HCT116 (cell line): ENCODE measurements at regions not wholly inside any gene's neighbourhood (a gene's known extent, or its start where the extent isn't known, plus 50 kb on each side); places are given as distances from the start of the nearest gene placed in this dataset.

Source experiments
- ATAC-seq: fragments of 200-7000 bp; cut with Tn5 transposase; 2 replicates; pipeline ENCODE4 v1.9.1; 2020; ENCODE audit warnings: mild to moderate bottlenecking, moderate library complexity
- BruUV-seq: library from RNA; stranded (reverse); fragments of 400-500 nt; replicated peaks from 2 replicates; lab custom pipeline; 2021; lab: Mats Ljungman, UMichigan
- CTCF ChIA-PET: fragments of 300-600 bp; sonication (Branson Sonifier 250); formaldehyde crosslinking; loops from one replicate; lab custom pipeline; 2021; ENCODE audit warnings: antibody characterized with exemption; lab: Charles Lee
- POLR2A ChIA-PET: fragments of 300-600, 350-600 bp; sonication (Branson Sonifier 250); formaldehyde crosslinking; loops from one replicate; lab custom pipeline; 2021; ENCODE audit warnings: antibody characterized with exemption; lab: Charles Lee
- RAD21 ChIA-PET, 2 experiments: fragments of 300-600 bp; sonication (Branson Sonifier 250); formaldehyde crosslinking; loops; one replicate each; lab custom pipeline; 2023; ENCODE audit warnings: low total read pairs in 2 of 2; ENCODE audit not compliant: uncharacterized antibody in 2 of 2, unreplicated experiment in 2 of 2, low non-redundant PET in 1 of 2; lab: Charles Lee
- DNase-seq: peaks from one replicate; pipeline ENCODE4 v3.0.0-alpha.2; 2010; ENCODE audit warnings: low read depth, low spot score
- H2AFZ ChIP-seq: fragments of 200-600 bp; shearing (Covaris generic), sonication (generic); 2 replicates; pipeline ENCODE4 v1.6.1; 2017; ENCODE audit warnings: low read depth, mixed run types, mixed read lengths, antibody characterized with exemption, low read length; ENCODE audit not compliant: poor library complexity, severe bottlenecking
- H3K27ac ChIP-seq: 2 replicates; pipeline ENCODE4 v1.5.1; 2012; ENCODE audit warnings: low read depth, low read length
- H3K27me3 ChIP-seq: fragments of 200-600 bp; sonication (generic); 2 replicates; pipeline ENCODE4 v1.6.1; 2016; ENCODE audit warnings: mixed run types, low read length, mixed read lengths; ENCODE audit not compliant: insufficient read depth
- H3K36me3 ChIP-seq, 2 experiments: fragments of 200-500 bp in 1 of 2; fragments of 200-600 bp in 1 of 2; sonication (Bioruptor generic) in 1 of 2; sonication (generic) in 1 of 2; 2 replicates each; pipeline versions ENCODE4 v1.5.1 to v1.6.1; 2014 to 2016; ENCODE audit warnings: low read length in 2 of 2, inconsistent platforms in 1 of 2, mixed read lengths in 1 of 2, mixed run types in 1 of 2; ENCODE audit not compliant: insufficient read depth in 2 of 2, control insufficient read depth in 1 of 2
- H3K4me1 ChIP-seq, 2 experiments: fragments of 200-600 bp in 1 of 2; sonication (generic) in 1 of 2; 2 replicates each; pipeline versions ENCODE4 v1.5.1 to v1.6.1; 2012 to 2017; ENCODE audit warnings: low read length in 2 of 2, inconsistent platforms in 1 of 2, mild to moderate bottlenecking in 1 of 2, mixed read lengths in 1 of 2, mixed run types in 1 of 2, moderate library complexity in 1 of 2; ENCODE audit not compliant: insufficient read depth in 2 of 2, control insufficient read depth in 1 of 2
- H3K4me2 ChIP-seq: fragments of 200-600 bp; sonication (generic); 2 replicates; pipeline ENCODE4 v1.6.1; 2017; ENCODE audit warnings: mixed run types, low read length, mixed read lengths
- H3K4me3 ChIP-seq, 2 experiments: fragments of 200-600 bp in 1 of 2; sonication (generic) in 1 of 2; replicated peaks in 1 of 2; 2 replicates each; pipeline ENCODE4 v1.5.1; 2011 to 2016; ENCODE audit warnings: low read length in 2 of 2, control low read depth in 1 of 2, low read depth in 1 of 2, mild to moderate bottlenecking in 1 of 2, mixed read lengths in 1 of 2, mixed run types in 1 of 2
- H3K79me2 ChIP-seq: fragments of 200-600 bp; sonication (generic); 2 replicates; pipeline ENCODE4 v1.6.1; 2017; ENCODE audit warnings: mild to moderate bottlenecking, mixed run types, low read length, moderate library complexity, mixed read lengths; ENCODE audit not compliant: insufficient read depth
- H3K9ac ChIP-seq: fragments of 200-600 bp; sonication (generic); 2 replicates; pipeline ENCODE4 v1.6.1; 2016; ENCODE audit warnings: low read length, mixed read lengths
- H3K9me2 ChIP-seq: fragments of 200-600 bp; sonication (generic), shearing (Covaris generic); 2 replicates; pipeline ENCODE4 v1.6.1; 2017; ENCODE audit warnings: mixed run types, mild to moderate bottlenecking, moderate library complexity; ENCODE audit not compliant: insufficient read depth
- H3K9me3 ChIP-seq, 2 experiments: fragments of 200-500 bp in 1 of 2; fragments of 200-600 bp in 1 of 2; sonication (Bioruptor generic) in 1 of 2; sonication (generic) in 1 of 2; 2 replicates each; pipeline ENCODE4 v1.6.1; 2014 to 2017; ENCODE audit warnings: low read length in 2 of 2, mixed read lengths in 2 of 2, inconsistent platforms in 1 of 2, low read depth in 1 of 2, mild to moderate bottlenecking in 1 of 2, mixed run types in 1 of 2, moderate library complexity in 1 of 2; ENCODE audit not compliant: control insufficient read depth in 1 of 2, insufficient read depth in 1 of 2
- H4K20me1 ChIP-seq: fragments of 200-600 bp; sonication (generic), shearing (Covaris generic); 2 replicates; pipeline ENCODE4 v1.6.1; 2017; ENCODE audit warnings: mixed run types, mild to moderate bottlenecking, moderate library complexity; ENCODE audit not compliant: insufficient read depth
- ATF3 ChIP-seq: IDR thresholded peaks from 2 replicates; pipeline ENCODE4 v1.6.1; 2012
- CBX3 ChIP-seq: IDR thresholded peaks from 2 replicates; pipeline ENCODE4 v1.6.1; 2012; ENCODE audit warnings: low read depth
- CEBPB ChIP-seq: IDR thresholded peaks from 2 replicates; pipeline ENCODE4 v1.6.1; 2012; ENCODE audit warnings: low read depth
- EZH2phosphoT487 ChIP-seq: fragments of 200-600 bp; IDR thresholded peaks from 2 replicates; pipeline ENCODE4 v1.6.1; 2018; ENCODE audit warnings: antibody characterized with exemption, borderline replicate concordance
- JUND ChIP-seq: IDR thresholded peaks from 2 replicates; pipeline ENCODE4 v1.6.1; 2012
- POLR2A ChIP-seq: IDR thresholded peaks from 2 replicates; pipeline ENCODE4 v1.7.0; 2011; ENCODE audit warnings: borderline replicate concordance; ENCODE audit not compliant: insufficient read depth, insufficient read length; ENCODE audit errors: extremely low read depth
- POLR2AphosphoS5 ChIP-seq: IDR thresholded peaks from 2 replicates; pipeline ENCODE4 v1.6.1; 2011; ENCODE audit warnings: mild to moderate bottlenecking, low read depth, low read length, moderate library complexity
- RAD21 ChIP-seq: IDR thresholded peaks from 2 replicates; pipeline ENCODE4 v1.6.1; 2012; ENCODE audit warnings: low read depth, mild to moderate bottlenecking
- SIN3A ChIP-seq: IDR thresholded peaks from 2 replicates; pipeline ENCODE4 v1.6.1; 2012; ENCODE audit warnings: low read depth
- SRF ChIP-seq: IDR thresholded peaks from 2 replicates; pipeline ENCODE4 v1.6.1; 2012; ENCODE audit warnings: low read depth
- TCF7L2 ChIP-seq: IDR thresholded peaks from 2 replicates; pipeline ENCODE4 v1.7.0; 2011; ENCODE audit warnings: borderline replicate concordance, inconsistent platforms; ENCODE audit not compliant: insufficient read depth, insufficient read length; ENCODE audit errors: extremely low read depth
- ZBTB33 ChIP-seq: IDR thresholded peaks from 2 replicates; pipeline ENCODE4 v1.6.1; 2011; ENCODE audit warnings: mild to moderate bottlenecking, low read length, moderate library complexity; ENCODE audit not compliant: insufficient replicate concordance; ENCODE audit errors: extremely low read depth
- intact Hi-C: fragments of 100-400 bp; cut with micrococcal nuclease; formaldehyde crosslinking; loops from 2 replicates; pipeline ENCODE4 v1.10.0; 2022

GRCh38 chr18:26617151-26617554 lies 68.8 kb upstream of the KCTD1 start:
- Histone ChIP-seq H3K36me3 (no peaks in the 10 kb centered on the region), H3K9me2 (no peaks in the 10 kb centered on the region), H4K20me1 (no peaks in the 10 kb centered on the region), H3K9ac (no peak overlapping the region), H2AFZ (peak overlapping the region; percentile 50), H3K27ac (no peak overlapping the region), H3K4me2 (peak overlapping the region; percentile 48), H3K9me3 (no peaks in the 10 kb centered on the region), H3K79me2 (no peaks in the 10 kb centered on the region), H3K4me1 (peaks cover 7 to 27% of the 10 kb centered on the region in 2 experiments; a peak in 3 of 4 replicates), H3K4me3 (no peak overlapping the region), H3K27me3 (no peaks in the 10 kb centered on the region)
- POLR2A ChIA-PET: interaction anchor here (0.8 kb wide), 1 partner anchor 136 kb away, joined by 3 read pairs; no protein-coding TSS in a partner anchor
- CTCF ChIA-PET: interaction anchor here (1.1 kb wide), 1 partner anchor 32 kb away, joined by 3 read pairs; no protein-coding TSS in a partner anchor
- intact Hi-C loops: no loop called here
- DNase-seq (peak; percentile 47), ATAC-seq (peak; percentile 59)
- RAD21 ChIA-PET: no interaction called here
- BruUV-seq: no TSS peak
- TF ChIP-seq JUND (peak; percentile 41), POLR2A (no peak), ATF3 (no peak), SIN3A (no peak), RAD21 (no peak), POLR2AphosphoS5 (no peak), TCF7L2 (peak; percentile 63), CEBPB (no peak), ZBTB33 (no peak), SRF (no peak), EZH2phosphoT487 (no peak), CBX3 (no peak)
